GM12801 (cell line): ENCODE measurements at regions not wholly inside any gene's neighbourhood (a gene's known extent, or its start where the extent isn't known, plus 50 kb on each side); places are given as distances from the start of the nearest gene placed in this dataset.

Experiments used
- CTCF ChIP-seq: IDR thresholded peaks from one replicate; pipeline ENCODE4 v1.5.1; 2011; ENCODE audit warnings: control low read depth; ENCODE audit not compliant: insufficient read length; ENCODE audit errors: extremely low read depth

- TF ChIP-seq CTCF: no peak
Observed at GRCh38 chr9:29714860-29715259, 2141.6 kb upstream of the C9orf72 start.

- TF ChIP-seq CTCF: no peak
Observed at GRCh38 chr9:29717631-29718030, 2144.3 kb upstream of the C9orf72 start.

GRCh38 chr9:29730163-29730562 is 2156.9 kb upstream of the C9orf72 start:
- no peak for TF ChIP-seq CTCF

GRCh38 chr9:29740518-29740917 is 2167.2 kb upstream of the C9orf72 start:
- TF ChIP-seq CTCF: no peak

- TF ChIP-seq CTCF: no peak
Observed at GRCh38 chr9:29741169-29741568, 2167.9 kb upstream of the C9orf72 start.

GRCh38 chr9:29750062-29750461 is 2176.8 kb upstream of the C9orf72 start:
- no peak for TF ChIP-seq CTCF

- no peak for TF ChIP-seq CTCF
Observed at GRCh38 chr9:29751226-29751625, 2177.9 kb upstream of the C9orf72 start.

- no peak for TF ChIP-seq CTCF
Observed at GRCh38 chr9:29753638-29754037, 2180.4 kb upstream of the C9orf72 start.
